Fibroblast of the aortic adventitia (primary cell): ENCODE measurements at regions not wholly inside any gene's neighbourhood (a gene's known extent, or its start where the extent isn't known, plus 50 kb on each side); places are given as distances from the start of the nearest gene placed in this dataset.

Experiments used
- DNase-seq: peaks from one replicate; pipeline ENCODE4 v3.0.0-alpha.2; 2010; ENCODE audit warnings: low read depth
- H3K4me3 ChIP-seq: 2 replicates; pipeline ENCODE4 v1.5.1; 2011; ENCODE audit warnings: low read depth, mild to moderate bottlenecking, control low read depth, low read length, moderate library complexity
- CTCF ChIP-seq: IDR thresholded peaks from 2 replicates; pipeline ENCODE4 v1.5.1; 2011; ENCODE audit warnings: mild to moderate bottlenecking, low read length, control low read depth, inconsistent platforms; ENCODE audit not compliant: insufficient read depth

- H3K4me3 ChIP-seq: no peak overlapping the region
- TF ChIP-seq CTCF: no peak
- DNase-seq: no peak
These were observed 348.8 kb upstream of the POU3F2 start for GRCh38 chr6:98485593-98485992.

GRCh38 chr6:98486057-98486456 is 348.3 kb upstream of the POU3F2 start:
- no peak overlapping the region for H3K4me3 ChIP-seq
- no peak for TF ChIP-seq CTCF
- no peak for DNase-seq

GRCh38 chr6:98487612-98488011 is 346.8 kb upstream of the POU3F2 start:
- DNase-seq: no peak
- TF ChIP-seq CTCF: no peak
- no peak overlapping the region for H3K4me3 ChIP-seq

- DNase-seq: no peak
- H3K4me3 ChIP-seq: no peak overlapping the region
- TF ChIP-seq CTCF: no peak
These were observed 336.1 kb upstream of the POU3F2 start for GRCh38 chr6:98498144-98498775.

GRCh38 chr6:98498866-98499265 is 335.5 kb upstream of the POU3F2 start:
- no peak for TF ChIP-seq CTCF
- no peak overlapping the region for H3K4me3 ChIP-seq
- DNase-seq: no peak

- no peak for TF ChIP-seq CTCF
- DNase-seq: no peak
- H3K4me3 ChIP-seq: no peak overlapping the region
These were observed 320.2 kb upstream of the POU3F2 start for GRCh38 chr6:98514073-98514720.
